Activated naive CD4-positive, alpha-beta T cell treated with anti-CD3 and anti-CD28 coated beads, Interleukin-2, amount 50 U/mL, for 72 hours (primary cell): ENCODE measurements at regions not wholly inside any gene's neighbourhood (a gene's known extent, or its start where the extent isn't known, plus 50 kb on each side); places are given as distances from the start of the nearest gene placed in this dataset.
A peak's percentile ranks its signal among the peaks of the same experiment; 100 is the strongest.

Source experiments
- ATAC-seq, 2 donors: fragments of 150-1000 bp; cut with Tn5 transposase; 2 replicates each; pipeline ENCODE4 v1.10.0; 2021; ENCODE audit warnings: mild to moderate bottlenecking in 2 of 2, moderate library complexity in 2 of 2
- DNase-seq, 2 donors: peaks; one replicate each; pipeline ENCODE4 v3.0.0; 2021 to 2022; ENCODE audit warnings: low spot score in 2 of 2
- H3K27ac Mint-ChIP-seq, 2 donors: one replicate each; pipeline ENCODE4 v1.8.0; 2022; ENCODE audit warnings: mild to moderate bottlenecking in 2 of 2, mixed read lengths in 2 of 2
- H3K36me3 Mint-ChIP-seq, 2 donors: one replicate each; pipeline ENCODE4 v1.8.0; 2022; ENCODE audit warnings: mixed read lengths in 2 of 2
- H3K9me3 Mint-ChIP-seq, 2 donors: one replicate each; pipeline ENCODE4 v1.8.0; 2022; ENCODE audit warnings: mixed read lengths in 2 of 2

GRCh38 chr22:49141761-49142160, 685.9 kb downstream of the BRD1 start:
- Mint-ChIP-seq H3K27ac (no peak overlapping the region), H3K9me3 (peaks cover 0 to 9% of the 10 kb centered on the region in 2 donors), H3K36me3 (no peaks in the 10 kb centered on the region)
- DNase-seq (no peak), ATAC-seq (no peak)

GRCh38 chr22:49140911-49141665, 686.6 kb downstream of the BRD1 start:
- Mint-ChIP-seq H3K9me3 (peaks cover 0 to 9% of the 10 kb centered on the region in 2 donors), H3K36me3 (no peaks in the 10 kb centered on the region), H3K27ac (no peak overlapping the region)
- no peak for DNase-seq
- ATAC-seq = no peak

- ATAC-seq = no peak
- no peak for DNase-seq
- Mint-ChIP-seq H3K9me3 (peaks cover 0 to 9% of the 10 kb centered on the region in 2 donors), H3K27ac (no peak overlapping the region), H3K36me3 (no peaks in the 10 kb centered on the region)
These were observed 688.1 kb downstream of the BRD1 start for GRCh38 chr22:49139492-49140151.

GRCh38 chr22:49138250-49138790, 689.4 kb downstream of the BRD1 start:
- H3K27ac Mint-ChIP-seq = no peak overlapping the region
- H3K9me3 Mint-ChIP-seq = peaks cover 0 to 9% of the 10 kb centered on the region in 2 donors

GRCh38 chr22:49137206-49137840, 690.4 kb downstream of the BRD1 start:
- no peaks in the 10 kb centered on the region for H3K36me3 Mint-ChIP-seq
- peaks cover 0 to 9% of the 10 kb centered on the region in 2 donors for H3K9me3 Mint-ChIP-seq
- no peak overlapping the region for H3K27ac Mint-ChIP-seq
- ATAC-seq = no peak
- DNase-seq = no peak

More at GRCh38 chr22:49138250-49138790, 689.4 kb downstream of the BRD1 start:
- no peak for DNase-seq
- no peak for ATAC-seq
- no peaks in the 10 kb centered on the region for H3K36me3 Mint-ChIP-seq

- Mint-ChIP-seq H3K9me3 (peaks cover 0 to 9% of the 10 kb centered on the region in 2 donors), H3K36me3 (no peaks in the 10 kb centered on the region), H3K27ac (no peak overlapping the region)
- no peak for DNase-seq
- no peak for ATAC-seq
These were observed 690.9 kb downstream of the BRD1 start for GRCh38 chr22:49136816-49137180.

- no peaks in the 10 kb centered on the region for H3K36me3 Mint-ChIP-seq
- ATAC-seq = no peak
- peaks cover 0 to 9% of the 10 kb centered on the region in 2 donors for H3K9me3 Mint-ChIP-seq
- no peak for DNase-seq
- H3K27ac Mint-ChIP-seq = no peak overlapping the region
These were observed 691.4 kb downstream of the BRD1 start for GRCh38 chr22:49136041-49136815.

GRCh38 chr22:49134076-49134475, 693.6 kb downstream of the BRD1 start:
- Mint-ChIP-seq H3K27ac (no peak overlapping the region), H3K36me3 (no peaks in the 10 kb centered on the region), H3K9me3 (peaks cover 0 to 9% of the 10 kb centered on the region in 2 donors)
- no peak for ATAC-seq
- no peak for DNase-seq

- Mint-ChIP-seq H3K27ac (no peak overlapping the region), H3K36me3 (no peaks in the 10 kb centered on the region), H3K9me3 (peaks cover 0 to 6% of the 10 kb centered on the region in 2 donors)
- ATAC-seq = no peak
- DNase-seq = no peak
These were observed 694.1 kb downstream of the BRD1 start for GRCh38 chr22:49133541-49133940.

- Mint-ChIP-seq H3K36me3 (no peaks in the 10 kb centered on the region), H3K27ac (no peak overlapping the region), H3K9me3 (no peaks in the 10 kb centered on the region)
- DNase-seq = no peak
- no peak for ATAC-seq
These were observed 695.7 kb downstream of the BRD1 start for GRCh38 chr22:49132009-49132408.

GRCh38 chr22:49129736-49130135, 697.9 kb downstream of the BRD1 start:
- no peaks in the 10 kb centered on the region for H3K9me3 Mint-ChIP-seq
- no peaks in the 10 kb centered on the region for H3K36me3 Mint-ChIP-seq
- DNase-seq (no peak), ATAC-seq (no peak)
- H3K27ac Mint-ChIP-seq = no peak overlapping the region

GRCh38 chr22:49128874-49129273, 698.8 kb downstream of the BRD1 start:
- ATAC-seq (no peak), DNase-seq (no peak)
- no peak overlapping the region for H3K27ac Mint-ChIP-seq
- H3K36me3 Mint-ChIP-seq = no peaks in the 10 kb centered on the region
- peaks cover 0 to under 1% of the 10 kb centered on the region in 2 donors for H3K9me3 Mint-ChIP-seq

- no peak for ATAC-seq
- Mint-ChIP-seq H3K9me3 (peaks cover 5 to 6% of the 10 kb centered on the region in 2 donors), H3K27ac (no peak overlapping the region), H3K36me3 (no peaks in the 10 kb centered on the region)
- no peak for DNase-seq
These were observed 703.1 kb downstream of the BRD1 start for GRCh38 chr22:49124608-49125007.

- Mint-ChIP-seq H3K27ac (peak overlapping the region in 1 of 2 donors; percentile 22), H3K36me3 (no peaks in the 10 kb centered on the region), H3K9me3 (peaks cover 5 to 6% of the 10 kb centered on the region in 2 donors)
- DNase-seq = no peak
- no peak for ATAC-seq
These were observed 704.0 kb downstream of the BRD1 start for GRCh38 chr22:49123621-49124192.

- no peaks in the 10 kb centered on the region for H3K36me3 Mint-ChIP-seq
- DNase-seq = no peak
- H3K27ac Mint-ChIP-seq = no peak overlapping the region
- H3K9me3 Mint-ChIP-seq = peaks cover 5 to 6% of the 10 kb centered on the region in 2 donors
- ATAC-seq = no peak
These were observed 708.1 kb downstream of the BRD1 start for GRCh38 chr22:49119551-49119952.

- no peak overlapping the region for H3K27ac Mint-ChIP-seq
- DNase-seq = no peak
- ATAC-seq = no peak
- no peaks in the 10 kb centered on the region for H3K9me3 Mint-ChIP-seq
- no peaks in the 10 kb centered on the region for H3K36me3 Mint-ChIP-seq
These were observed 709.6 kb downstream of the BRD1 start for GRCh38 chr22:49118065-49118464.
